Spleen (tissue), 7 donors: ENCODE measurements at regions not wholly inside any gene's neighbourhood (a gene's known extent, or its start where the extent isn't known, plus 50 kb on each side); places are given as distances from the start of the nearest gene placed in this dataset.

Experiments used
- POLR2A ChIP-seq, 3 donors: fragments of 450-650 bp; IDR thresholded peaks; one replicate each; pipeline ENCODE4 v1.5.1; 2017; ENCODE audit warnings: antibody characterized with exemption in 3 of 3, mild to moderate bottlenecking in 1 of 3
- POLR2AphosphoS5 ChIP-seq, 3 donors: sonication (generic); formaldehyde crosslinking; IDR thresholded peaks; one replicate each; pipeline ENCODE4 v1.5.1; 2017; ENCODE audit warnings: antibody characterized with exemption in 3 of 3
- TF ChIP-seq, protein P1 (sequence below), 11 experiments: fragments of 200-600 bp in 7 of 11; fragments of 450-650 bp in 4 of 11; sonication (generic) in 4 of 11; IDR thresholded peaks in 8 of 11; conservative IDR thresholded peaks in 3 of 11; 1 replicate in 7 of 11; 2 replicates in 4 of 11; pipeline versions ENCODE4 v1.4.0 to v1.8.0; 2016 to 2021; ENCODE audit warnings: antibody characterized with exemption in 11 of 11, inconsistent platforms in 4 of 11, mild to moderate bottlenecking in 1 of 11
- donor health status: DM: no; HTN: no; CAD: no; lungs with moderate emphysema.
- donor health status: DM: no; HTN: no; CAD: no.
- donor health status: DM: no; HTN: no; CAD: no.

DNA sequence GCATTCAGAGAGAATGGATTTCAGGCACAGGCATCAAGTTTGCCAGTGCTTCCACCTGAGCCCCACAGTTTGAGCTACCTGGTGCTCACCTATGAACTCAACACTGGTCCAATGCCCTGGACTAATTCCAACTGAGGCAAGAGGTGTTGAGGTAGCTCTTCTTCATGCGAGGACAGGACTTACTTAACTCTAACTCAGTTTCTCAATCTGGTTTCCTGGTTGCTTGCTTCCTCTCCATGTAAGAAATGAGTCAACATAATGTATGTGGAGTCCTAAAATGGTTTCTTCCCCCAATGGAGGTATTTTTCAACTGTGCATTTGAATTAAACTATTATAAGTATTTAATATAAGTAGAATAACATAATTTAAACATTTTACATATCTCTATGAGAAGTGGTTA, 523.6 kb upstream of the DAB2 start:
- TF ChIP-seq POLR2A (IDR thresholded peaks at IDR 0.05): no peak
- TF ChIP-seq, protein P1, sequence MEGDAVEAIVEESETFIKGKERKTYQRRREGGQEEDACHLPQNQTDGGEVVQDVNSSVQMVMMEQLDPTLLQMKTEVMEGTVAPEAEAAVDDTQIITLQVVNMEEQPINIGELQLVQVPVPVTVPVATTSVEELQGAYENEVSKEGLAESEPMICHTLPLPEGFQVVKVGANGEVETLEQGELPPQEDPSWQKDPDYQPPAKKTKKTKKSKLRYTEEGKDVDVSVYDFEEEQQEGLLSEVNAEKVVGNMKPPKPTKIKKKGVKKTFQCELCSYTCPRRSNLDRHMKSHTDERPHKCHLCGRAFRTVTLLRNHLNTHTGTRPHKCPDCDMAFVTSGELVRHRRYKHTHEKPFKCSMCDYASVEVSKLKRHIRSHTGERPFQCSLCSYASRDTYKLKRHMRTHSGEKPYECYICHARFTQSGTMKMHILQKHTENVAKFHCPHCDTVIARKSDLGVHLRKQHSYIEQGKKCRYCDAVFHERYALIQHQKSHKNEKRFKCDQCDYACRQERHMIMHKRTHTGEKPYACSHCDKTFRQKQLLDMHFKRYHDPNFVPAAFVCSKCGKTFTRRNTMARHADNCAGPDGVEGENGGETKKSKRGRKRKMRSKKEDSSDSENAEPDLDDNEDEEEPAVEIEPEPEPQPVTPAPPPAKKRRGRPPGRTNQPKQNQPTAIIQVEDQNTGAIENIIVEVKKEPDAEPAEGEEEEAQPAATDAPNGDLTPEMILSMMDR (IDR thresholded peaks at IDR 0.05 in 8 of 11, conservative IDR thresholded peaks at IDR 0.05 in 3 of 11): no peak
- no peak for TF ChIP-seq POLR2AphosphoS5 (IDR thresholded peaks at IDR 0.05)
